Right hindlimb (tissue), 1 donor: ENCODE measurements at regions not wholly inside any gene's neighbourhood (a gene's known extent, or its start where the extent isn't known, plus 50 kb on each side); places are given as distances from the start of the nearest gene placed in this dataset.
A peak's percentile ranks its signal among the peaks of the same experiment; 100 is the strongest.

ENCODE experiments used
- DNase-seq: peaks from one replicate; pipeline ENCODE4 v3.0.0-alpha.2; 2018

DNA sequence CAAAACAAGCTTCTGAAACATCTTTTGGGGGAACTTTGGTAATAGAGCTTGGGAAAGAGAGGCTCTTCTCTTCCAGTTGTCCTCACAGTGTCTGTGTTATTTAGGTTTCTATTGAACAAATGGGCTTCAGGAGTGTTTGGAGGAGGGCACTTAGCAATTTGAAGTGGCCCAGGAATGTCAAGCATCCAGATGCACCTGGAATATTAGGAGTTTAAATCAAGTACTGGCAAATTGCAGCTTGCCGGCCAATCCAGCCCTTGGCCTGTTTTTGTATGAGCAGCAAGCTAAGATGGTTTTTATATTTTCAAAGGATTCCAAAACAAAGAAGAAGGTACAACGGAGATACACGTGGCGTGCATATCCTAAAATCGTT, 94.7 kb downstream of the CCDC185 start:
- peak; percentile 5 for DNase-seq

DNA sequence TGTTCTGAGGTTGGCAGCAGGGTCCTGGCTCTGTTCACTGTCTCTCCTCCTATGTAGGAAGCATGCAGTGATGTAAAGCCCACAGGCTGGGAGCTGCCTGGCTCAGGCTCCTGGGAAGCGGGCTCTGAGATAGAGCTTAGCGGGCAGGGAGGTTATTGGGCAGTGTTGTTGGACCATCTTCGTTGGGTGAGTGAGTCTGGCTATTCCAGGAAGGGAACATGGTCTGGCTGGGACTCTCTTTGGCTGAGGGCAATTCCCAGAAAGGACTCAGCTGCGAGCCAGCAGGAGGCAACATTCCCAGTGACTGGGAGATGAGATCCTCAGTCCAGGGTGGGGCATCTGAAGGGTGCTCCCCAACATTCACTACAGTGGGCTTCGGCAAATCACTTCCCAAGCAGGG, 96.2 kb downstream of the CCDC185 start:
- DNase-seq, result peak; percentile 3

- DNase-seq, result peak; percentile 10
Measured at GRCh38 chr1:223490256-223490655, 97.0 kb downstream of the CCDC185 start.
